ENCODE measurements at regions not wholly inside any gene's neighbourhood (a gene's known extent, or its start where the extent isn't known, plus 50 kb on each side); places are given as distances from the start of the nearest gene placed in this dataset.

GRCh38 chr14:49479432-49479831 is 106.7 kb downstream of the RPS29 start:
- no peaks in the 10 kb centered on the region for H3K27me3 Mint-ChIP-seq (ENCODE audit: low read depth)
- H3K9me3 ChIP-seq (ENCODE audit: control insufficient read depth, low read depth, low read length), result no peaks in the 10 kb centered on the region
- WGBS (ENCODE audit: extremely low coverage, insufficient read length, low lambda C conversion rate), result no CpG with 5 or more reads among the region's 5 CpGs

More at GRCh38 chr14:49479432-49479831, 106.7 kb downstream of the RPS29 start:
- Mint-ChIP-seq H3K36me3 (ENCODE audit: insufficient read depth in 1 of 3, low read depth in 3 of 3) (no peaks in the 10 kb centered on the region), H3K9me3 (peaks cover 2 to 4% of the 10 kb centered on the region in 2 experiments; a peak in 4 of 5 replicates), H3K4me1 (peaks cover 6 to 9% of the 10 kb centered on the region in 2 experiments), H3K27ac (no peak overlapping the region), H3K4me3 (no peak overlapping the region)
- H3K4me2 ChIP-seq (ENCODE audit: insufficient read depth, insufficient read length, low read length), result no peak overlapping the region
- H3K4ac ChIP-seq (ENCODE audit: low read depth, low read length), result no peak overlapping the region
- H3K18ac ChIP-seq (ENCODE audit: insufficient read length, low read depth, low read length), result no peak overlapping the region
- no peak for DNase-seq
- no peak overlapping the region for H2BK5ac ChIP-seq (ENCODE audit: insufficient read length, low read length)
- H3K27me3 ChIP-seq (ENCODE audit: insufficient read depth, low read length), result no peaks in the 10 kb centered on the region
- no peak overlapping the region for H3K14ac ChIP-seq (ENCODE audit: insufficient read depth, low read length)
- peaks cover 3% of the 10 kb centered on the region for H3K23me2 ChIP-seq (ENCODE audit: insufficient read length, low read depth, low read length, poor library complexity, severe bottlenecking)
- TF ChIP-seq CTCF (conservative IDR thresholded peaks at IDR 0.05), result no peak
- no peak overlapping the region for H4K91ac ChIP-seq (ENCODE audit: insufficient read length, low read depth, low read length)
- H3K79me1 ChIP-seq (ENCODE audit: insufficient read depth, low read depth, low read length, poor library complexity, severe bottlenecking), result no peaks in the 10 kb centered on the region
- H4K8ac ChIP-seq (replicated peaks; ENCODE audit: insufficient read length, low read depth, low read length), result no peak overlapping the region
- H2BK20ac ChIP-seq (ENCODE audit: low read depth, low read length, poor library complexity, severe bottlenecking), result no peak overlapping the region
- H2BK120ac ChIP-seq (ENCODE audit: low read depth, low read length, poor library complexity, severe bottlenecking), result no peak overlapping the region
- H2BK12ac ChIP-seq (ENCODE audit: insufficient read length, low read depth, low read length), result no peak overlapping the region
- no peaks in the 10 kb centered on the region for H4K20me1 ChIP-seq (ENCODE audit: control insufficient read depth, insufficient read depth, insufficient read length)
- no peak overlapping the region for H3K56ac ChIP-seq (ENCODE audit: insufficient read length, low read depth, low read length)
- no peak overlapping the region for H3T11ph ChIP-seq (ENCODE audit: low read length)
- H3K23ac ChIP-seq (ENCODE audit: insufficient read length, low read depth, low read length), result no peak overlapping the region
- H2BK15ac ChIP-seq (ENCODE audit: low read depth, low read length), result no peak overlapping the region
- no peak overlapping the region for H2AK5ac ChIP-seq (ENCODE audit: insufficient read length, low read length)
- H3K79me2 ChIP-seq (ENCODE audit: insufficient read depth, low read length), result no peaks in the 10 kb centered on the region
- H3K27ac ChIP-seq (ENCODE audit: insufficient read length, low read depth, low read length), result no peak overlapping the region
- no peaks in the 10 kb centered on the region for H3K4me1 ChIP-seq (ENCODE audit: insufficient read depth, low read length)
- no peak overlapping the region for H4K5ac ChIP-seq (ENCODE audit: insufficient read length, low read depth, low read length)
- H2AFZ ChIP-seq (ENCODE audit: low read length), result no peak overlapping the region
- no peak overlapping the region for H3K9ac ChIP-seq (ENCODE audit: extremely low read depth, insufficient read length, low read length)

Data from H9 (cell line).